ENCODE measurements at regions not wholly inside any gene's neighbourhood (a gene's known extent, or its start where the extent isn't known, plus 50 kb on each side); places are given as distances from the start of the nearest gene placed in this dataset.
"Not testable (repeated sequence)": the region's sequence is repeated elsewhere in the genome, so short reads cannot be mapped to it uniquely, and the experiment has no call there.

GRCh38 chr21:28221984-28222383, 770.7 kb downstream of the LTN1 start:
- DNase-seq: no peak

DNA sequence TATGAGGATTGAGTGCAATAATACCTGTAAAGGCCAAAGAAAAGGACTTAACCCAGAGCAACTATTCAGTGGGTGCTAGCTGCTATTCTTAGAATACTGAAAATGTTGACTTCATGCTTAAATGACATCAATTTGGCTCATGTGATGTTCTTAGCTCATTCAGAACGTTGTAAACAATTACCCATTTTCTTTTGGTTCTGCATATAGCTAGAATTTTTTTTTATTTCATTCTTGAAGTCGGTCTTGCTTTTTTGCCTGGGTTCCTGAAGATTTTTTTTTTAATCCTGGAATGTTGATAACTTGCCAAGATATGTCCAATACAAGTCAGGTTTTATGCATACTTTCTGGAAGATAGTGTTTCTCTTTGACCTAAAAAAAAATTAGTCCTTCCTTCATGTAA, 772.0 kb downstream of the LTN1 start:
- DNase-seq: no peak

DNA sequence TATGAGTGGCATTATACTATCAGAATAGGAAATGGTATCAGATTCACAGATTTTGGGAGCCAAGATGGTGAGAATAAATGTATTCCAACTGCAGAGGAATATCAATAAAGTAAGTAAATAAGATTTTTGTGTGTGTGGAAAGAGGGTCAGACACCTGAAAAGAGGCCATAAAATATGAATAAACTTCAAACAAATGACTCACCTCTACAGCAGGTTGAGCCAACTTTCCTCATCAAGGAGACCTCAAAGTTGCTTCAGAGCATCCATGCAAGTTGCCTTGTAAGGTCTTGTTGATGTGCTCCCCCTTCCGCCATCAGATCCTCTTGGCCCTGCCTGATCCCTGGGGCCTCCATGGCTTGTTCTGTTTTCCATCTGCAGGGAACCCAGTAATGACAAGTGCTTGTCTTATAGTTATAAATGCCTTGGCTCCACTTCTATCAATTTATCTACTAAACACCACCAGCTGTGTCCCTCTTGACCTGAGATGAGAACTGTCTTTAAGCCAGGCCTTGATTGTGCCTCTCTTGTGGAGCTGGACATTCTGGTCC, 775.6 kb downstream of the LTN1 start:
- DNase-seq: no peak

DNA sequence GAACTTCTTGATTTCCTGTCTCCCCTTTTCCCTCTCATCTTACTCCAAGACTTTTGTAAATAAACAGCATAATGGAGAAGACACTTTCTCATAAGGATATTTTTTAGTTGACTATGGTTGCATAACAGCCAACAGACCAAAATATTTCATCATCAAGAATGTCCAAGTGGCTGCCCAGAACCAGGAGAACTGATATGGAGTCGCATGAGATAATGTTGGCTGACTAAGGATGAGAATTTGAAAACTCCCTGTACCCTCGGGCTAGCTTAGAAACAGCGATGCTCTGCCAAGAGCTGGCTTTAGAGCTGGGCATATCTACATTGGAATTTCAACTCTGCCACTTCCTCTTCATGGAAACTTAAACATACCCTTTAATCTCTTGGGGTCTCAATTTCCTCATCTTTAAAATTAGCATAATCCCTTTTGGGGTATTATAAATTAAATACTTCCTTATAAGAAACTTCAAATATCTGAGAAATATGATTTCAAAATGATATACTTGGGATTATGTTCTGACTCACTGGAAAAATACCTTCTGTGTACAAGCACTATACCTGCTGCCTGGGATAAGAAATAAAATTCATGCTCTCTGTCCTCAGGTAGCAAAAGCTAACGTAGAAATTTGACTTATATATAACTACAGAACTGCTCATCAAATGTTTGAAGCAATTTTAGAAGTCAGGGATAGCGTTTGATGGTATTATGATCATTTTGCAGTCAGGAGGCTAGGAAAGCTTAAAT, 777.3 kb downstream of the LTN1 start:
- no peak for DNase-seq

DNA sequence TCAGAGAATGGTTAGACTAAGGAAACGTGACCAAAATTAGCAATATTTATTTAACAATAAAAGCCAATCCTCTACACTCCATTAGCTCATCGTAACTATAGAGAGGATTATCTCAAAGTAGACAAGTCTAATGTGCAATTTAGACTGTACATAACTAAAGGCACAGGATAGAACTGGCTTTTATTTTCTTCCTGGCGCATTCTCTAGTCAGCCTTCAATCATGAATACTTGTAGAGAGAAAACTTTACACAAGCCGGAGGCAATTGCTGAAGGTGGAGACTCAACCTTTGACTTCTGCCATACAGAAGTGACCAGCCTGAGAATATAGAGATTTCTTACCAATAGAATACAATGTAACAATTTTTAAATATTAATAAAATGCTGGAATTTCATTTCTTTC, 777.9 kb downstream of the LTN1 start:
- DNase-seq: no peak

- DNase-seq: no peak
Measured at GRCh38 chr21:28213261-28213660, 779.4 kb downstream of the LTN1 start.

DNA sequence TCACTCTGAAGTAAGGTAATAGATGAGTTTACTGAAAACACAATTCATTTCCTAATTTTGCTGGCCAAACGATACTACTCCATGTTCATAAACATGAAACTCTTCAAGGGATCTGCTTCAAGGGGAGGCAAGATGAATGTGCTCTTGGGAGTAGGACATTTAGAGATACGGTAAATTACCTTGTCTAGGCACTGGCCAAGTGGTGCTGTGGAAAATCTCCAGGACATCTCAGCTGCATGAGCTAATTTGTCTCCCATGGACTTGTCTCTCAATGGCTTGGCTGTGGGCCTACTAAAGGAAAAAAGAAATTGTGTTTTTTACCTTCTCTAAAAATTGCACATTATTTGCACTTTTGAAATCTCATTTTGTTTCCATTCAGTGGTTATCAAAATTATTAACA, 780.6 kb downstream of the LTN1 start:
- no peak for DNase-seq

DNA sequence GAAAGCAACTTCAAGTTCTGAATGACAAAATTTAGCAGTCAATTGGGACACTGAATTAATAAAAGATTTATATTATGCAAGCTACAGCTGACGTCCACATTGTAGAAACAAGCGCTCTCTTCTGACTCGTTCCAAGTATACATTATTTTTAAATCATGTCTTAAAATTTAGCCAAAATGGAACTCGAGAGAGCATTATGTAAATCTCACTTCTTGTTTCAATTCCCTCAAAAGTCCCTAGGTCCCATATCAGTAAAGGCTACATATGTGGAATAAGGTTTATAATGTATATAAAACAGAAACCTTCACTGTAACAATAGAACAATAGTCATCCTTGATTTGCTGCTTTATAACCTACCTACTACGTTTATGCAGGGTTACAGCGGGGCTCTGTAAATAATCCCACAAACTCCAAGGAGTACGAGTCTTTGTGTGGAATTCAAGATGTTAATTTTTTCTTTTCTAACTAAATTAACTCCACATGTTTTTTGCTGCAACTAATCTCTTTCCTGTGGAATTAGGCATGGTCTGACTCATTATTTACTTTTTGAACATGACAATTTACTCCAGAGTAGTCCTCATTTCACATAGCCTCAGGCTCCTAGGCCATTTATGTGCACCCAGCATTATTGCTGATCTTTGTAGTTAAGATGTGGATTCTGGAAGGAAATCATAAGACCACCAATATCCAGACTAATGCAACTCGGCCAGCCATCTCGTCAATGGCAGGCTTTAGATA, 785.1 kb downstream of the LTN1 start:
- no peak for DNase-seq

DNA sequence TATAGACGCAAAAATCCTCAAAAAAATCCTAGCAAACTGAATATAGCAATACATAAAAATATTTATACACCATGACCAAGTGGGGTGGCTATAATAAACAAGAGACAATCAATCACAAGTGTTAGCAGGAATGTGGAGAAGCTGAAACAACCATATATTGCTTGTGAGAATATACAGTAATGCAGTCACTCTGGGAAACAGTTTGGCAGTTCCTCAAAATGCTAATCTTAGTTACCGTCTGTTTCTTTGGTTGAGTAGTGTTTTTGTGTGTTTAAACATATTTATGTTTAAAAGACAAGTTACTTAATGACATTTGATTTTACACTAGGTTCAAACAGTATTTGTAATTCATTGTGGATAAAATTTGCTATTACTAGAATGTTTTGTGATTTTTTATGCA, 792.0 kb downstream of the LTN1 start:
- DNase-seq: no peak

DNA sequence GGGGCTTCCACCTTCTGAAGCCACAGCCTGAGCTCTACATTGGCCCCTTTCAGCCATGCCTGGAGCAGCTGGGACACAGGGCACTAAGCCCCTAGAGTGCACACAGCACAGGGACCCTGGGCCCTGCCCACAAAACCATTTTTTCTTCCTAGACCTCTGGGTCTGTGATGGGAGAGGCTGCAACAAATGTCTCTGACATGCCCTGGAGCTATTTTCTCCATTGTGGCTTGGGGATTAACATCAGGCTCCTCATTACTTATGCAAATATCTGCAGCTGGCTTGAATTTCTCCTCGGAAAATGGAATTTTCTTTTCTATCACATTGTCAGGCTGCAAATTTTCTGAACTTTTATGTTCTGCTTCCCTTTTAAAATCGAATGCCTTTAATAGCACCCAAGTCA, 795.7 kb downstream of the LTN1 start:
- DNase-seq: no peak

DNA sequence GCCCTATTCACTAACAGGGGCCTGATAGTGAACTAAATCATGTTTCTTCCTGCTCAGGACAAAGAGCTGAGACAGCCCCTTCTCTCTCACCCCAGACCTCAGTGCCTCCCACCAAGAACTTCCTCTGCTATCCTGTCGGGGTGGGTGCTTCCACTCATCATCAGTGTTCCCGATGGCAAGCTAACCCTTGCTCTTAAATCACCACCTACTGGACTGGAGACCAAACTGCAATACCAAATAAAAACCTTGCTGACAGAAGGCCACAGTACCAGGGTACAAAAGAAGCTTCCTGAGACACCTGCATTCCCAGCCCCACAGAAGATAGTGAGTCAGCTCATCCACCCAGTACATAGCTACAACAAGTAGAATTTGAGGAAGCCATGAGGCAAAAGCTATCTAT, 799.5 kb downstream of the LTN1 start:
- no peak for DNase-seq

GRCh38 chr21:28186604-28187003, 806.1 kb downstream of the LTN1 start:
- DNase-seq: no peak

DNA sequence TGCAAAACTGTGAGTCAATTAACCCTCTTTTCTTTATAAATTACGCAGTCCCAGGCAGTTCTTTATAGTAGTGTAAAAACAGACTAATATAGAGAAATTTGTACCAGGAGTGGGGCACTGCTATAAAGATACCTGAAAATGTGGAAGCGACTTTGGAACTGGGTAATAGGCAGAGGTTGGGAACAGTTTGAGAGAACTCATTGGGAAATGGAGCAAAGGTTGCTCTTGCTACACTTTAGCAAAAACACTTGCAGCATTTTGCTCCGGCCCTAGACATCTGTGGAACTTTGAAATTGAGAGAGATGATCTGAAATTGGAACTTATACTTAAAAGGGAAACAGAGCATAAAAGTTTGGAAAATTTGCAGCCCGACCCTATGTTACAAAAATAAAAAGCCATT, 810.9 kb downstream of the LTN1 start:
- no peak for DNase-seq

- DNase-seq: no peak
Measured at GRCh38 chr21:28179136-28179535, 813.5 kb downstream of the LTN1 start.

GRCh38 chr21:28177124-28177523, 815.6 kb downstream of the LTN1 start:
- DNase-seq: no peak

DNA sequence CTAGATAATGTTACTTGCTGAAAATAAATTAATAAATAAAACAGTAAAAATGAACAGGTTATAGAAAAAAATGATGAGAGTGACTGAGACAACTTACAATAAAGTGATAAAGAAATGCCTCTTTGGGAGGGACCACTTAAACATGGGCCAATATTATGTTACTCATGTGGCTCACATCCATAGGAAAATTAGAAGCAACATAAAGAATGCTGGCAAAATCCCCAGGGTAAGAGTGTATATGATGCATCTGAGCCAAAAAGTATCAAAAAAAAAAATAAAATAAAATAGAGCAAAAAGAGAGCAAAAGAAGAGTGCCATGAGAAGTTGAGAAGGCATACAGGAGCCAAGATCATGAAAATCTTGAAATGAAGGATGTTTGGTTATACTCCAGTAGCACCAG, 818.0 kb downstream of the LTN1 start:
- DNase-seq: no peak

- no peak for DNase-seq
Measured at GRCh38 chr21:28174006-28174405, 818.7 kb downstream of the LTN1 start.

- no peak for DNase-seq
Measured at GRCh38 chr21:28172376-28172775, 820.3 kb downstream of the LTN1 start.

DNA sequence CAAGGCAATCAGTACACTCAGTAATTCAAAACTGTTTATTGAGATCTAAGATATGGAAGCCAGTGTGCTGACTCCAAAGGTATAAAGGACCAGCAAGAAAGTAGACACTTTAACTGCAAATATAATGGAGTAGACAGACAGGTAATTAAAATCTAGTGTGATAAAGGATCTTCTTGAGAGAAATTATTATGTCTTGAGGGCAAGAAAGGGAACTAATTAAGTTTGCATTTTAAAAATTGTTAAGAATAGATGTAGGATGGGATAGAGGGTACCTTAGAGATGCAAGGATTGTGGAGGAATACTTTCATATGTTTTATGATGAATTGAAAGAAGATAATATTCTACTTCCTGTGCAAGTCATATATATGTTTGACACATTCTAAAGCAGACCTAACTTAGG, 825.3 kb downstream of the LTN1 start:
- DNase-seq: no peak

GRCh38 chr21:28164519-28164918, 828.2 kb downstream of the LTN1 start:
- not testable (repeated sequence) for DNase-seq

- not testable (repeated sequence) for DNase-seq
Measured at GRCh38 chr21:28162052-28162451, 830.6 kb downstream of the LTN1 start.

- no peak for DNase-seq
Measured at GRCh38 chr21:28160378-28160777, 832.3 kb downstream of the LTN1 start.

DNA sequence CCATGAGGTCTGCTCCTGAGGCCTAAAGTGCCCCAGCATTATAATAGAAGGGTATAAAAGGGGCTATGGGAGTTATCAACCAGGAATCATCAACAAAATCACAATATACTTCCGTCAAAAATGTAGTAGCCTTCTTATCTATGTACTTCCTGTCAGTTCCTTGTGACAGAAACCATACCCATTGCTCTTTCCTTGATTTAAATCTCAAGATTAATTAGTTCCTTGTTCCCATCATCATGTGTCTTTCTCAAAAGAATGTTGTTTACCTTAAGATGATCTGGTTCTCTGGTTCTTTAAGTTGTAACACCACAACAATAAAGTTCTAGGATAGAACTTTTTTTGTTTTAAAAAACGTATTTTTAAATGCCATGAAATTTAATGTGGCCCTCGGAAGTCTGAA, 833.3 kb downstream of the LTN1 start:
- DNase-seq: no peak

GRCh38 chr21:28156590-28156989, 836.1 kb downstream of the LTN1 start:
- DNase-seq: no peak

All from NCI-H524 treated with DMSO at 0.1 percent for 48 hours (cell line).